Stimulated activated CD4-positive, alpha-beta T cell treated with anti-CD3 and anti-CD28 coated beads, Interleukin-15, amount 100 ng/mL, for 24 hours (primary cell): ENCODE measurements at regions not wholly inside any gene's neighbourhood (a gene's known extent, or its start where the extent isn't known, plus 50 kb on each side); places are given as distances from the start of the nearest gene placed in this dataset.

Source experiments
- DNase-seq: peaks from one replicate; pipeline ENCODE4 v3.0.0-alpha.2; 2020

DNA sequence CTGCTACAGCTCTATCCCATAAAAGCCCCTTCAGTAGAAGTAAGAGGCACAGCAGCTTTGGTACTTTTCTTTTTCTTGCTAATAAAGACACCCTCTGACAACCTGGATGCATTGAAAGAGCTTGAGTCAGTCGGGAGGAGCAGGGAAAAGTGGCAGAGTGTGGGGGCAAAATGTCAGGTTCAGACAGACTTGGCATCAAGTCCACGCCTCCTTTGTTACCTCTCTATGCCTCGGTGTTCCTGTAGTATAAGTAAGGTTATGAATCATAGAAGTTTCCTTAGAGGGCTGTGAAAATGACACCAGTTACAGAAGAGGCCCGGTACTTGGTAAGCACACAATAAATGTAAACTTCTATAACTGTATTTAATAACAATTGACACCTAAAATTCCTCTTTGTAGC, 133.9 kb downstream of the ESM1 start:
- DNase-seq: no peak

DNA sequence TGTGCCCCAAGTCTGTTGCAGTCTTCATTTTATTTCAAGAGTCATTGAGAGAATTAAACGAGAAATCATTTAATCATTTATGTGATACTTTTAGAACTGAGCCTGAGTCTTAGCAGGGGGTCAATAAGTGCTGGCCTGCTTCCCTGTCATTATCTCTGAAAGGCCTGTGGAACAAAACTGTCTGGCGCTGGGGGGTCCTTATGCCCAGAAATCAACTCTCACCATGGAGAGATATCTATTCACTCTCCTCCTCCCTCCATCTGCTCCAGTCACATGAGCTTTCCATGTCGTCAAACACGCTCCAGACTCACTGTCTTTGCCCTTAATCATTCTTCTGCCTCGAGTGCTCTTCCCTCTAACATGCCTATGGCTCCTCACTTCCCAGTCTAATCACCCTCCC, 136.8 kb downstream of the ESM1 start:
- DNase-seq: no peak

DNA sequence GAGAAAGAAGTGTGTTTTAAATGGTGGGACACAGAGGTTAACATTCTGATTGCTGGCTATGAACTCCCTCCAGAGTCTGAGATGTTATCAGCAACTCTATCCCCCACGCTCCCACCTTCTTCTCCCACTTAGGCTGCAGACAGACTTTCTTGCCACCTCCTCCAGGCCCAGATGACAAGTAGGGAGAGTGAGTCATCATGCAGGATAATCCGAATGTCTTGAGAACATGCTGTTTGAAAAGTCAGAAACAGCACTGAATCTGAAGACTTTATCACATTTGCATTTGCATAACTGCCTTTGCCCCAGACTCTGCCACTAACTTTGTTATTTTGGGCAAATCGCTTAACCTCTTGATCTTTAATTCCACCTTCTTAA, 139.8 kb downstream of the ESM1 start:
- no peak for DNase-seq

DNA sequence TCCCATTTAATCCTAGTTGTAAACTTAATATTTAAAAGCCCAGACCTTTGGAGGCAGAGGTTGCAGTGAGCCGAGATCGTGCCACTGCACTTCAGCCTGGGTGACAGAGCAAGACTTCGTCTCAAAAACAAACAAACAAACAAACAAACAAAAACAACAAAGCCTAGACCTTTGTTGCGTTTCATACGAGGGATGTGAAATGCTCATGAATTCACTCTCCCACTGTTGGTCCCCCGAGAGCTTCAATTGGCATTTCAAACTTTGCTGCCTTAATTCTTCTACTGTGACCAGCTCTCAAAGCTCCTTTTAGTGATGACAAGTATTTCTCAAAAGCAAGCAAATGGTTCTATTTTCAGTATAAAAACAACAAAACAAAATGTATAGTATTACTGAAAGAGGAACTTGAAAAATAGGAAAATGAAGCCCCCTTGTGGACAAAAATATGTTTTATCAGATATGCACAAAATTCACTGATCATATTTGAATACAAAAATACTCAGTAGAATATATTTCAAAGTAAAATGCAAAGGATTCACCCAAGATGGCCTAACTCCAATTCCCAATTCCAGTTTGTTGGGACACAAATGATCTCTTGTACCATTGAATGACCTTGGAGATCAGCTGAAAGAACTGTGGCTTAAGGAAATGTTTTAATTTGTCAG, 140.4 kb downstream of the ESM1 start:
- no peak for DNase-seq

DNA sequence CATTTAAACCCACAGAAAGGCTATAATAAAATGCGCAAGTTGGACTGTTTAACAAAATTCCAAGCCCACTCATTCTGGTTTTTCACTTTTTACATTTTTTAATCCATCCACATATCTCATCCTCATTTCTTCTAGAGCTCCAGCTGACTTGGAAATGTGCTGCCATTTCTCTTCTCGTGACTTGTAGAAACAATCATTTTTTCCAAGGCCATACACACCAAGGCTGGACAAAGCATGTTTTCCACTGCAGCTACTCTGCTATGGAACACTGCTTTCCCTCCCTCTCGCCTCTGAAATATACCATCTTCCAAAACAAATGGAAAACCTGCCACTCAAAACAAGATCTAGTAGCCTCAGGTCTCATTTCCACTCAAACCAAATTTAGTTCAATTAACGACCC, 141.1 kb downstream of the ESM1 start:
- DNase-seq: no peak

DNA sequence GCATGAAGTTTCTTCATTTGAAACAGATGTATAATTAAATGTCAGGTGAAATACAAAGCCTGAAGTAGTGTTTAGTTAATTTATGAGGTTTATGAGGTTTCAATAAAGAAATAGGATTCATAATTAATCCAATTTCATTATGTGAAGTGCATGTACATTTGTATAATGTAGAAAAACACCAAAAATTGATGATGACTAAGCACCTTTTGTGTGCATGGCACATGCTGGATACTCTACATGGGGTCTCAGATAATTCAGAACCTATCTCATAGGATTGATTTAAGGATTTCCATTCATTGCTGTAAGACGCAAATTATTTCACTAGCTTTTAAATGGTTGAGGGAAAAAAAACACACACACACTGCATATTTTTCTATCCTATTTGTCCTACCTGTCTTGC, 143.9 kb downstream of the ESM1 start:
- no peak for DNase-seq

DNA sequence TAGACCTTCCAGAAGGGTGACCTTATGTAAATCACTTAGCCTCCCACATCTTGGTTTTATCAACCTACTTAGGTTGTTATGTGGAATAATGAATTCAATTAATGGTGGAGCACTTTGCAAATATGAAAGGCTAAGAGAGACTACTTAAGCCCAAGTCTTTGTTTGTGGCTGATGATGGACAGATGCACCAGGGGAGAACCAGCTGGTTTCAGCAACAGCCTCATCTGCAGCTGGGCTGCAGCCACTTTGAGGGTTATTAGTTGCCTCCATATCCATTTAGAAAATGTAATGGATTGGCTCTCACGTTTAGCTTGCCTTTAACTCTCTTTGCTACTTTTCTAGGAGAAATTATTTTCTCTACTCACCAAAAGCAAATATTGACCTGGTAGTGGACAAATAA, 146.6 kb downstream of the ESM1 start:
- DNase-seq: no peak

DNA sequence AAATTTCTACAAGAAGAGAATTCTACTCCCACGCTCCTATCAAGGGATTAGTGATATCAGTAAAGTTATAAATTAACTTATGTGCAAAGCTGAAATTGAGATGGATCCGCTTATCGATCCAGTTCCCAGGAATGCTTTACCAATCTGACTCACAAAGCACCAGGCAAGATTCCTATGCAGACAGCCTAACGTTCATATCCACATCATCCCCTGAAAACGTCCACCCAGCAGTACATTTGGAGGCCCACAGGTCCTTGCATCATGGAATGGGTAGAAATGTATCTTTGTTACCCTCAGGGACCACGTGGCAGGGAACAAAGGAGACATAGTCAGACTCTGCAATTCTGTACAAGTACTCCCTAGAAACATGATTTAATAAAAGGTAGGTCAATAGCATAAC, 147.4 kb downstream of the ESM1 start:
- DNase-seq: no peak

DNA sequence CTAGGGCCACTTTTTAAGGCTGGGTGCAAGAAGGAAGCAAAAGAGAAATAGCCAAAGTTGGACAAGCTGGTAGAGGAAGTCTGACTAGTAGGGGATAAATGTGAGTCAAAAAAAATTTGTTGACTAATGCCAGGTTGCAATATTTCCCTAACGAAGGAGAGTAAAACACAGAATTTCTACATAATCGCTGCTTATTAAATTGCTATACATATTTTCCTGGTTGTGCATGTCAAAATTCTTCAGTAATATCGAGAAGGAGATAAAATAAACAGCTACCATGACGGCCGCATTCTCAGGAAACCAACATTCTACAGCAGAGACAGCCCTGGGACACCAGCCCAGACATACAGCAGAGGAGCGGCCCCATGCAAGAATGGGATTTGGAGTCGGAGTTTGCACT, 148.3 kb downstream of the ESM1 start:
- DNase-seq: no peak

DNA sequence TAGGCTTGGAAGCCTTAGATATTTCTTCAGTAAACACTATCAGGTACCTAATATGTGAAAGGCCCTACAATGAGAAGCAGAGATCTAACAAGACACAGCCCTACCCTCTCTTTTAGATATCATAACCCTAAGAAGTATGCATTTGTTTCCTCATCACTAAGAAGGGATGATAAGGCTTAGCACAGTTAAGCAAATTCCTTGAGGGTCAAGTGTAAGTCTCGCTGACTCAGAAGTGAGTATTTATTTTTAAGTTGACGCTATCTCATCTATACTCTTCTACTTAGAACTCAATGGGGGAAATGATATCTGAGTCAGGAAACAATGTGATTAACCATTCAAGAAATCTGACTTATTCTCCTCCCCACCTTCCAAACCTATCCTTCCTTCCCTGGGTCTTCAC, 149.7 kb downstream of the ESM1 start:
- DNase-seq: no peak

DNA sequence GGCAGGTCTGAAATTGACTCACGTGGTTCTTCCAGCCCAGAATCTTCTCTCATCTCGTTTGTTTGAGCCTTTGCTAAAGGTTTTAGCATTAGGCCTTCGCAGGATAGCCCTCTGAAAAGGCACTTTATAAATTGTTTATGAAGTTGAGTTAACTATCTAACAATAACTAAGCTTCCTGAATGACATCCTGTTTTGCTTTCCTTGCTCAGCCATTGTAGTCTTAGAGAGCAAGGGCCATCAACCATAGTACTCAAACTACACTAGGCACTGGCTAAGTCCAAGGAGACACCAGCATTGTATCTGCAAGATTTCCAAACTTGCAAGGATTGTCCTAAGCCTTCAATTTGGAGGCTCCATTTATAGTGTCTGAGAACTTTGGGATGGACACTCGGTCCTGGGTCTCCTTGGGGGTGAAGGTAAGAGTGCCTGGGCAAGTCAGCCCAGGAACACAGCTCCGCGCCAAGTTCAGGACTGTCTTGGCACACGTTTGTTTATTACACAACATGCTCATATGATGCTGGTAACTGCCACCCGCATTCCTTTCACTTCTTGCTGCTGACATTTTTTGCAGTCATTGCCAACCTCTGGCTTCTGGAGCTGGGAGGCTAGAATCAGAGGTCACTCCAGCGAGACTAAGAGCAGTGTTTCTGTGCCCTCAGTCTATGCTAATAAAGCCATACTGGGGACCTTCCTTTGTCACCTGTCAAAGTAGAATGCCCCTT, 151.1 kb downstream of the ESM1 start:
- DNase-seq: no peak

DNA sequence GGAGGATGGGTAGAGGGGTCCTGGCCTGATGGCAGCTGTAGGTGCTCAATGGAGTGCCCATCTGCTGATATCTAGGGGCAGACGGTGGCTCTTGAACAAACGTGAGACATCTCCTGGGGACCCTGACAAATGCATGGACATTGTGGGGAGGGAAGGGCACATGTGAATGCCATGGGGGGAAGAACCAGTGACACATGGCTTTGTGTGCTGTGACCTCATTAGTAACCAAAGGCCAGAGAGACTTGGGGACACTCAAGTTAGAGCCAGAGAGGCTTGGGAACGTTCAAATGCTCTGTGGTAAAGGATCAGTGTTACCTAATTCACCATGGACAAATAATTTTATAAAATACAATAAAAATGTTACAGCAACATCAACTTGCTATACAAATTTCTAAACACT, 151.8 kb downstream of the ESM1 start:
- no peak for DNase-seq

DNA sequence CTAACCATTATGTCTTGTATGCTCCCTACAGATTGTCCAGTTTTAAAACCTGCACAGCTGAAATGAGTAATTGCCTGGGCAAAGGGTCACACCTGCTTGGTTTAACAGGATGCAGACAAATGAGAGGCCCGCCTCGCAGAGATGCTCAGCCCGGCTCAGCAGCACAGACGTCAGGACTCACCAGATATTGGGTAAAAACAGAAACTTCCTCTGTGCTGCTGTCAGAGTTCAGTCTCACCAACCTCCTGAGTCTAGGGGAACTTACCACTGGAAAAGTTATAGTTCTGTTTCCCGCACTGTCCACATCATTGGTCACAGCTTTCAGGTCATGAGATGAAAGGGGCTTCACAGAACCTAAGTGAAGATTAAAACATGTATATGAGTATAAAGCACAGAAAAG, 152.5 kb downstream of the ESM1 start:
- no peak for DNase-seq

DNA sequence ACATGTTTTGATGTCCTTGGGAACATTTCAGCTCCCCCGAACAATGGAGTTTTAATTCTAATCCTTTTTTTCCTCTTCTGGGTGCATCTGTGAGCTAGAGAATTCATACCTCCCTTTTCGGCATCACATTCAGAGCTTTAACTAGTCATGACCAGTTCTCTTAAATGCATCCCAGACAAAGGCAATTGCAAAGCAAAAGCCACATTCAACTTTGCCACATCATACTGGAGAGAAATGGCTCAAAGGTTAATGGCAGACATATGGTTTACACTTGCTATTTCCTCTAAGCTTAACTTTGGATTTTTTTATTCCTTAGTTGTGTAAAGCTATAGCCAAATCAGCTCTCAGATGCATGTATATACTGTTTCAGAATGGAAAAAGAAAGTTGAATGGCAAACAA, 153.3 kb downstream of the ESM1 start:
- DNase-seq: no peak

DNA sequence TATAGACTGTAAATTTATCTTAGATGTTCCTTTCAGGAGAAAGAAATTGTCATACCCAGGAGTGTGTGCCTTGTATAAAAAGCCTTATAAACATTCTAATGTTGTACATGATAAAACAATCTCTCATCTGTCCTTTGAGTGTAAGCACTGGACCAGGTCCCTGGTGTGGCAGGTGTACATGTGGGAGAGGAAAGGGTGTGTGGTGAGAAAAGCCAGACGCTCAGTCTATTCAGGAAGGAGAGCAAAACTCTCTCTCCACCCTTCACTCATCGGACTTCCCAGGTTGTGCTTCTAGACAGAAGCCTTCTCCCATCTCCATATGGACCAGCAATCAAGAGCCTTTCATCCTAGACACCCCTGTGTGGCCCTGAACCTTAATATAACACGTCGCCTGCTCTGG, 154.2 kb downstream of the ESM1 start:
- no peak for DNase-seq

DNA sequence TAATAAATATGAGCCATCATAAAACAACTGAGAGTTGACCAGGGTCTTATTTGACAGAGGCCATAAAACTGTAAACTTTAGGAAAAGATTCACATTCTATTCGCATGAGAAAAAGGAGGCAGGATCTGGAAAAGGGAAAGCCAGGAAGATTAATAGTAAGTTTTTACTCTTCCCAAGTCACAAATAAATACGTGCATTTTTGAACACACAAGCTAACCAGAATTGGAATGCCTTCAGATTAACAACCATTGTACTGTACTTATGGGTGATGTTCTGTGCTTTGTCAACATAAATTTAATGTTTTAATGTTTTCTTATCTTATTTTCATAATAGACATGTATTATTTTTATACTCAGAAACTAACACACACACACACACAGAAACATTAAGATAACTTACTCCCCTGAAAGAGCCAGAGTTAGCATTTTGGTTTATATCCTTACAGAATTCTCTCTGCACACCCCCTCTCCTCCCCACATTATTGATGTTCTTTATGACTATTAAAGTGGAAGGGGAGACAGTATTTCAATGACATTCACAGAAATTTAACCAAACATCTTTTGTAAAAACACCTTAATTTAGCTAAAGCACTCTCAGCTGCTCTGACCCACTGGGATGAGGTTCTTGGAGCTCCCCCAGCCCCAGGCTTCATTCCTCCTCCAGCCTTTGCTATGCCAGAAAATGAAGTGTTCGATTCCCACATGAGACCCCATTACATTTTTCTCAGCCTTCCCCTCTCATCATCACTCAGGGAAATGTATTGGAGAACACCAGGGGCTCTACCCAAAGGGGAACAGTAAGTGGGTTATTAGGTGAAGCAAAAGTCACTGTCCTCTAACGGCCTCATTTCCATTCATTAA, 155.5 kb downstream of the ESM1 start:
- DNase-seq: no peak

DNA sequence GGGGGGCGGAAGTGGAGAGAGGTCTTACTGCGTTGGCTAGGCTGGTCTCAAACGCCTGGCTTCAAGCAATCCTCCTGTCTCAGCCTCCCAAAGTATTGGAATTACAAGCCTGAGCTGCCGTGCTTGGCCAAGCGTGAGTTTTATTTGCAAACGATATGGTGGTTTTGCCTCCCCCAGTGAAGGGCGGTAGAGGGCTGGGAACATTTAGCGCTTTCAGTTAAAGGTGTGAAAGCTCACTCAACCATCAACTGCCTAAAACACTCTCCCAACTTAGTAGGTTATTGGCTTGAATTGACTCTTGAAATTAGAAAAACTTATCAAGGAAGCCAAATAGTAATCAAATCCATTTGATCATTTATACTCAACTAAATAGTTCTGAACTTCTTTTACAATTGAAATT, 156.3 kb downstream of the ESM1 start:
- no peak for DNase-seq

DNA sequence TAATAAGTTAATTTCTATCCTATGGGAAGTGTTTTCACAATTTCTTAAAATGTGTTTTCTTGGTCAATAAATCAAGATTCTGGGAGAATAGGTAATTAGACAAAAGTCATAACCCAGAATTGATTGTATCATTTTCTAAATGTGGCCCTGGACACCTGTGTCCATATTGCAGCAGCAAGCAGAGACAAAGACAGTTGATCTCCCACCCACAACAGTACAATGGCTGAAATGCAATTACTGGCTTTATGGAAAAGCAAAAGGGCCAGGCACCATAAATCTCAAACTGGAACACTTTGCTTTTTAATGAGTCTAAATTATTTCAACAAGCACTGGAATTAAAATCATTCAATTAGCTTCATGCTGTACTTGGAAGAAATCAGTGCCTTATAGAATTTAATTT, 157.2 kb downstream of the ESM1 start:
- DNase-seq: no peak

DNA sequence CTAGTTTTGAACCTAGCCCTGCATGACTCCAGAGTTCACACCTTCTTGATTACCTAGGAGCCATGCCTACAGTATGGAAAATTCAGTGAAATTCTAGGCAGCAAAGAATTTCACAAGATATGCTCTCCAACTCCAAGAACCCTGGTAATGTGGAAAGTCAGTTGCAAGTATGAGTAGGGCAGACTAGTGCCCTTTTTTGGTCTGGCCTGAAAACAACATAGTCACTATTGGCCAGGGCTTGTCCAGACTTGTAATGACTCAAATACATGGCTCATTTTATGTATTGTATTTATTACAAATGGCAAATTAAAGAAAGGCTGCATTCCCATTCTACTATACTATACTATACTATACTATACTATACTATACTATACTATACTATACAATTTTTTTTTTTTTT, 160.4 kb downstream of the ESM1 start:
- DNase-seq: no peak

DNA sequence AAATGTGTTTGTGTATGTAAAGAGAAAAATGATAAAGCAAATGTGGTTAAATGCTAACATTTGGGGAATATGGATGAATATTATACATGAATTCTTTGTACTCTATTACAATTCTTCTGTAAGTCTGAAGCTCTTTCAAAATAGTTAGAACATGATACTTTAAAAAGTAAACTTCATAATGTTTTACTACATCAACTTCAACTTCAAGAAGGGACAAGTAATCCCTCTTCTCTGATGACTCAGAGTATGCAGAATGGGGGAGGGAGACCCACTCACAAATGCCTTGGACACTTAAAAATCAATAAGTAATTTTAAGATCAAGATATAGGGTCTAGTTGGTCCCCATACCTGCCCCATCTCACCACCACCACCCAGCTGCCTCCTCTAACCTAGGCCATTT, 162.4 kb downstream of the ESM1 start:
- DNase-seq: no peak

DNA sequence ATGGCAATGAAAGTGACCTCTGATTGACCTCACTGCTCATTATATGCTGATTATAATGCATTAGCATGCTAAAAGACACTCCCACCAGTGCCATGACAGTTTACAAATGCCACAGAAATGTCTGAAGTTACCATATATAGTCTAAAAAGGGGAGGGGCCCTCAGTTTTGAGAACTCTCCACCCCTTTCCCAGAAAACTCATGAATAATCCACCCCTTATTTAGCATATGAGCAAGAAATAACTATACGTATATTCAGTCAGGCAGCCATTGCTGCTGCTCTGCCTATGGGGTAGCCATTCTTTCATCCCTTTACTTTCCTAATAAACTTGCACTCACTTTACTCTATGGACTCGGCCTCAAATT, 163.1 kb downstream of the ESM1 start:
- no peak for DNase-seq

DNA sequence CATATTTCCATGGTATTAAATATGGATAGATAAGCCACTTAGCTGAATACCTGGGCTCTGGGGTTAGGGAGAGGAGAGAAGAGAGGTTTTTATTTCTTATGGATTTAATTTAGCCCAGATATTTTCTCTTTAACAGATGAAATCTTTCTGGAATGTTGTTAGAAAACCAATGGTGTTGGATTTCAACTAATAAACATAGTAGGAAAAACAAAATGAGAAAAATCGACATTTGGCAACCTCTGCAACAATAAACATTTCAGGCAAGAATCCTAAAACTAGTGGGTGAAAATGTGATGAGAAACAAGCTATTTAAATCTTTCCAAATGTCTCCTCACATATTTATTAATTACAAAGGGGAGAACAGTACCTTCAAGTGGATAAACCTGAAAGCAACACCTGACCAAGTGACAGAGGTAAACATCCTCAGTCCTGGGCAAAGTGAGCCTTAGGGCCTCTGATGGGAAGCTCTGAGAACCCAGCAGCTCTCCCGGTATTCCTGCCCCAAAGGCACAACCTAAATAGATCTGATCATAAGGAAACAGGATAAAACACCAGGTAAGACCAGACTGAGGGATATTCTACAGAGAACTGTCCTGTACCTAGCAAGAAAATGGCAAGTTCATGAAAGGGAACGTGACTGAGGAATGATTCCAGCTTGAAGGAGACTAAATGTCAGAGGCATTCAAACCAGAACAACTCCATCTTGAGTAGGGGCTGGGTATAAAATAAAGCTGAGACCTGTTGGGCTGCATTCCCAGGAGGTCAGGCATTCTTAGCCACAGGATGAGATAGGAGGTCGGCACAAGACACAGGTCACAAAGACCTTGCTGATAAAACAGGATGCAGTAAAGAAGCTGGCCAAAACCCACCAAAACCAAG, 163.7 kb downstream of the ESM1 start:
- DNase-seq: no peak
